NT2/D1 (cell line): ENCODE measurements at regions not wholly inside any gene's neighbourhood (a gene's known extent, or its start where the extent isn't known, plus 50 kb on each side); places are given as distances from the start of the nearest gene placed in this dataset.

ENCODE experiments used
- SUZ12 ChIP-seq: IDR thresholded peaks from 2 replicates; pipeline ENCODE4 v1.6.1; 2011; ENCODE audit not compliant: insufficient read length, insufficient read depth; ENCODE audit errors: extremely low read depth
- YY1 ChIP-seq: IDR thresholded peaks from 2 replicates; pipeline ENCODE4 v1.6.1; 2011; ENCODE audit not compliant: insufficient read length, insufficient read depth
- ZNF274 ChIP-seq: IDR thresholded peaks from 2 replicates; pipeline ENCODE4 v1.6.1; 2011; ENCODE audit warnings: mild to moderate bottlenecking, low read depth, low read length

DNA sequence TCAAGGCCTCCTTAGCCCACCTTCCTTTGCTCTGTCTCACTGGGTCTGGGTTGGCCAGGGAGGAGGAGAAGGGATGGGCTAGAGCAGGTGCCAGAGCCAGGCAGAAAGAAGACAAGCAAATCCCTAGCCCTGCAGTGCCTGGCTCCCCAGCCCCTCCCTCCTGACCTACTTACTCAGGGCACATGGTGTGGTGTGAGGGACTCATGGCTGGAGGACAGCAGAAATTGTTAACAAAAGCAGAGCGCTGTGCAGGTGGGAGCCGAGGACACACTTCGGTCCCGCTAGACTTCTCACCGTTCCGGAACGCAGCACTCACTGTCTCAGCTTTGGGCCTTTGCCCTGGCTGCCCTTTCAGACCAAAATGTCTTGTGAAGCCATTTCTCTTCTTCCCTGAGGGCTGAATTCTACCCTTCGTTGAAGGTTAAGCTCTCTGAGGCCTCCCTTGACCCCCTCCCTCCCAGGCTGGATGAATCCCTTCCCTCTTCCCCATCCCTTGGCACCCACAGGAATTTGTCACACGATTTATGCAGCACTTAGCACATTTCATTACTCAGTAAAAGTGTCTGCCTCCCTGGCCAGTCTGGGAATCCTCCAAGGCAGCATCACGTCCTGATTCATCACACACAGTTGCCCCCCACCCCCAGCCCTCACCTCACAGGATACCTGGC is 263.9 kb upstream of the TRPC7 start:
- no peak for TF ChIP-seq SUZ12
- TF ChIP-seq YY1 = no peak
- no peak for TF ChIP-seq ZNF274
